SU-DHL-6 (cell line): ENCODE measurements at regions not wholly inside any gene's neighbourhood (a gene's known extent, or its start where the extent isn't known, plus 50 kb on each side); places are given as distances from the start of the nearest gene placed in this dataset.

Experiments
- EZH2phosphoT487 ChIP-seq: fragments of 200-600 bp; sonication (generic), shearing (Covaris generic); conservative IDR thresholded peaks from 2 replicates; pipeline ENCODE4 v1.6.1; 2018; ENCODE audit warnings: mild to moderate bottlenecking, antibody characterized with exemption, low read length, moderate library complexity, mixed read lengths
- TF ChIP-seq, protein P1 (sequence below): fragments of 200-600 bp; sonication (generic); IDR thresholded peaks from one replicate; pipeline ENCODE4 v1.5.1; 2017; ENCODE audit warnings: antibody characterized with exemption, mild to moderate bottlenecking, low read length, moderate library complexity; ENCODE audit not compliant: insufficient read depth, poor library complexity, severe bottlenecking

DNA sequence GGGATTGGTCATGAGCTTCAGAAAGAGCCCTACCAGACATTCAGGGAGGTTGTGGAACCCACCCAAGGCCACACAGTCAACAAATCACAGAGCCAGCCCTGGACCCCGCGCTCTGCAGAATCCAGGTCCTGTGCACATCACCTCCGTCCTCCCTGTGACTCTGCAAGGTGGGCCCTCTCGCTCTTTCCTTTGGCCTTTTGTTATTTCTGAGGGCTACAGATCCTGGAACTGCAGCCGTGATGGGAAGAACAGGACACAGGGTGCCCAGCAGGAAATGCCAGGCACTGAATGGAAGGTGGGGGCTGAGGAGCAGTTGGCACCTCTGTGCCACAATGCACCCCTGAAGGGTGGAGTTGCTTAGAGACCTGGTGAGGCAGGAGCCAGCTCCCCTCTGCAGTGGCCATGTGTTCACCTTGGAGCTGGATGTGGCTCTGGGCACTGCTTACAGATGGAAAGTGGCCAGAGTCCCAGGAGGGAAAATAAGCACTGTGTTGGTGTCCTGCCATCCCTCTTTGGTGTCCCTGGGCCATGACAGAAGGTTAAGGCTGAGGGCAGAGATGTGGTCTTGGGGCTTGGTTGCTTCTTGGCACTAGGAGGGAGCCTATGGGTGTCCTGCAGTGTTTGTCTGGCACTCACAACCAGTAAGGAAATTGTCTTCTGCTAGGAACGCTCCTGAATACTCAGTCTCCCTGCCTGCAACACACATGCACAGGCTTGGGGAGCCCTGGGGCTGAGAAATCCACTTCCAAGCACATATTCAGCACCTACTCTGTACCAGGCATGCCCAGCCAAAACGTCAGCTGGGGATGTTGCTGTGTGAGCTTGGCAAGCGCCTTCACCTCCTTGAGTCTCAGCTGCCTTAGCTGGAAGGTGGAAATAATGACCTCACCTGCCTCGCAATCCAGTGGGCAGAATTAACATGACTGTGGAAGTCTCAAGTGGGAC lies 98.0 kb upstream of the SLC6A6 start:
- TF ChIP-seq, protein P1, sequence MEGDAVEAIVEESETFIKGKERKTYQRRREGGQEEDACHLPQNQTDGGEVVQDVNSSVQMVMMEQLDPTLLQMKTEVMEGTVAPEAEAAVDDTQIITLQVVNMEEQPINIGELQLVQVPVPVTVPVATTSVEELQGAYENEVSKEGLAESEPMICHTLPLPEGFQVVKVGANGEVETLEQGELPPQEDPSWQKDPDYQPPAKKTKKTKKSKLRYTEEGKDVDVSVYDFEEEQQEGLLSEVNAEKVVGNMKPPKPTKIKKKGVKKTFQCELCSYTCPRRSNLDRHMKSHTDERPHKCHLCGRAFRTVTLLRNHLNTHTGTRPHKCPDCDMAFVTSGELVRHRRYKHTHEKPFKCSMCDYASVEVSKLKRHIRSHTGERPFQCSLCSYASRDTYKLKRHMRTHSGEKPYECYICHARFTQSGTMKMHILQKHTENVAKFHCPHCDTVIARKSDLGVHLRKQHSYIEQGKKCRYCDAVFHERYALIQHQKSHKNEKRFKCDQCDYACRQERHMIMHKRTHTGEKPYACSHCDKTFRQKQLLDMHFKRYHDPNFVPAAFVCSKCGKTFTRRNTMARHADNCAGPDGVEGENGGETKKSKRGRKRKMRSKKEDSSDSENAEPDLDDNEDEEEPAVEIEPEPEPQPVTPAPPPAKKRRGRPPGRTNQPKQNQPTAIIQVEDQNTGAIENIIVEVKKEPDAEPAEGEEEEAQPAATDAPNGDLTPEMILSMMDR, result no peak
- TF ChIP-seq EZH2phosphoT487, result no peak
